AG04450 (cell line): ENCODE measurements at regions not wholly inside any gene's neighbourhood (a gene's known extent, or its start where the extent isn't known, plus 50 kb on each side); places are given as distances from the start of the nearest gene placed in this dataset.
"Not testable (repeated sequence)": the region's sequence is repeated elsewhere in the genome, so short reads cannot be mapped to it uniquely, and the experiment has no call there.

Experiments
- CTCF ChIA-PET: fragments of 300-600, 350-600 bp; formaldehyde crosslinking; extraction: SDS; loops from one replicate; lab custom pipeline; 2022; ENCODE audit warnings: antibody characterized with exemption, inconsistent platforms; lab: Charles Lee
- POLR2A ChIA-PET: fragments of 350-600 bp; formaldehyde crosslinking; extraction: SDS; loops from one replicate; lab custom pipeline; 2021; ENCODE audit warnings: antibody characterized with exemption, inconsistent platforms; lab: Yijun Ruan, JAX
- DNase-seq: peaks from one replicate; pipeline ENCODE4 v3.0.0-alpha.2; 2011; ENCODE audit warnings: low read depth, low spot score
- H3K27ac ChIP-seq: one replicate; pipeline ENCODE4 v1.5.1; 2012; ENCODE audit warnings: low read depth, low read length, control low read depth
- H3K27me3 ChIP-seq: one replicate; pipeline ENCODE4 v1.6.0; 2012; ENCODE audit warnings: low read length; ENCODE audit not compliant: control insufficient read depth, insufficient read depth
- H3K4me3 ChIP-seq: 2 replicates; pipeline ENCODE4 v1.5.1; 2011; ENCODE audit warnings: mild to moderate bottlenecking, low read depth, low read length, control low read depth
- H3K9me3 ChIP-seq: 2 replicates; pipeline ENCODE4 v1.5.1; 2012; ENCODE audit warnings: low read length; ENCODE audit not compliant: control insufficient read depth, insufficient read depth
- CTCF ChIP-seq: IDR thresholded peaks from 2 replicates; pipeline ENCODE4 v1.5.1; 2011; ENCODE audit warnings: low read depth, low read length, control low read depth, inconsistent platforms

GRCh38 chr7:20913853-20914252, 127.2 kb upstream of the SP8 start:
- POLR2A ChIA-PET, result no interaction called here
- no peak for TF ChIP-seq CTCF
- Histone ChIP-seq H3K4me3 (no peak overlapping the region), H3K27ac (no peak overlapping the region), H3K27me3 (no peaks in the 10 kb centered on the region), H3K9me3 (peaks cover 15% of the 10 kb centered on the region)
- CTCF ChIA-PET, result no interaction called here
- no peak for DNase-seq

GRCh38 chr7:20916311-20916710, 129.6 kb upstream of the SP8 start:
- no peak for TF ChIP-seq CTCF
- H3K27ac ChIP-seq, result no peak overlapping the region
- H3K27me3 ChIP-seq, result no peaks in the 10 kb centered on the region
- H3K9me3 ChIP-seq, result peaks cover 11% of the 10 kb centered on the region
- no peak overlapping the region for H3K4me3 ChIP-seq
- CTCF ChIA-PET, result no interaction called here
- no peak for DNase-seq
- POLR2A ChIA-PET, result no interaction called here

GRCh38 chr7:20917603-20918002, 130.9 kb upstream of the SP8 start:
- Histone ChIP-seq H3K27me3 (no peaks in the 10 kb centered on the region), H3K27ac (no peak overlapping the region), H3K4me3 (no peak overlapping the region), H3K9me3 (peaks cover 6% of the 10 kb centered on the region; the same call in 1 of the 2 replicates)
- TF ChIP-seq CTCF, result no peak
- POLR2A ChIA-PET, result no interaction called here
- DNase-seq, result no peak
- CTCF ChIA-PET, result no interaction called here

GRCh38 chr7:20918156-20918555, 131.5 kb upstream of the SP8 start:
- CTCF ChIA-PET, result no interaction called here
- POLR2A ChIA-PET, result no interaction called here
- no peaks in the 10 kb centered on the region for H3K27me3 ChIP-seq
- DNase-seq, result no peak
- H3K9me3 ChIP-seq, result peaks cover 6% of the 10 kb centered on the region; the same call in 1 of the 2 replicates
- no peak overlapping the region for H3K4me3 ChIP-seq
- no peak overlapping the region for H3K27ac ChIP-seq
- TF ChIP-seq CTCF, result no peak

GRCh38 chr7:20927178-20927577, 140.5 kb upstream of the SP8 start:
- CTCF ChIA-PET, POLR2A ChIA-PET: not testable (repeated sequence)

GRCh38 chr7:20927976-20928375, 141.3 kb upstream of the SP8 start:
- Histone ChIP-seq H3K9me3 (no peaks in the 10 kb centered on the region), H3K4me3 (no peak overlapping the region), H3K27me3 (no peaks in the 10 kb centered on the region), H3K27ac (no peak overlapping the region)
- ChIA-PET CTCF (no interaction called here), POLR2A (no interaction called here)
- no peak for DNase-seq
- TF ChIP-seq CTCF, result no peak

More at GRCh38 chr7:20927178-20927577, 140.5 kb upstream of the SP8 start:
- DNase-seq, H3K4me3 ChIP-seq, H3K27ac ChIP-seq, H3K9me3 ChIP-seq, H3K27me3 ChIP-seq: not testable (repeated sequence)
